ENCODE measurements at regions not wholly inside any gene's neighbourhood (a gene's known extent, or its start where the extent isn't known, plus 50 kb on each side); places are given as distances from the start of the nearest gene placed in this dataset.

DNA sequence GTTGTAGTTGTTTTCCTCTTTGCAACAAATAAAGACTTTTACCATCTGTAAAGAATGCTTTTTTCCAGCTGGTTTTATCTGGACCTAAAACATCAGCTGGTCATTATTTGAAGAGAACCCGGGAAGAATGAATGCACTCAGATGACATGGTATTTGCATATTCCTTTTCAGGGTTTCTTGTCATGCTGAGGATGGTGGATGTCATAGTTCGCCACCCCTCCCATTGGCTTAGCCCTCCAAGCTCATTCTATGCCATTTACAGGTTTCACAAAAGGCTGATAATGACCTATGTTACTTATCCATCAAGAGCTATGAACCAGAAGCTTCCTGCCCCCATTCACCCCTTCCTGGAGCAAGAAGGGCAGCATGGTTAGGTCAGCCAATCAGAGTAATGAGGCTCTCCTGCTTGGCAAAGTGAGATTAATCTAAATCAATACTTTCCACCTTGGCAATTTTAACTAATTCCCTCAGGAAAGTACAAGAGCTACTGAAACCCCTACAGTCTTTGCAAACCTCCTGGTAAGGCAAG is 440.5 kb upstream of the TLE4 start:
- TF ChIP-seq, protein P1, sequence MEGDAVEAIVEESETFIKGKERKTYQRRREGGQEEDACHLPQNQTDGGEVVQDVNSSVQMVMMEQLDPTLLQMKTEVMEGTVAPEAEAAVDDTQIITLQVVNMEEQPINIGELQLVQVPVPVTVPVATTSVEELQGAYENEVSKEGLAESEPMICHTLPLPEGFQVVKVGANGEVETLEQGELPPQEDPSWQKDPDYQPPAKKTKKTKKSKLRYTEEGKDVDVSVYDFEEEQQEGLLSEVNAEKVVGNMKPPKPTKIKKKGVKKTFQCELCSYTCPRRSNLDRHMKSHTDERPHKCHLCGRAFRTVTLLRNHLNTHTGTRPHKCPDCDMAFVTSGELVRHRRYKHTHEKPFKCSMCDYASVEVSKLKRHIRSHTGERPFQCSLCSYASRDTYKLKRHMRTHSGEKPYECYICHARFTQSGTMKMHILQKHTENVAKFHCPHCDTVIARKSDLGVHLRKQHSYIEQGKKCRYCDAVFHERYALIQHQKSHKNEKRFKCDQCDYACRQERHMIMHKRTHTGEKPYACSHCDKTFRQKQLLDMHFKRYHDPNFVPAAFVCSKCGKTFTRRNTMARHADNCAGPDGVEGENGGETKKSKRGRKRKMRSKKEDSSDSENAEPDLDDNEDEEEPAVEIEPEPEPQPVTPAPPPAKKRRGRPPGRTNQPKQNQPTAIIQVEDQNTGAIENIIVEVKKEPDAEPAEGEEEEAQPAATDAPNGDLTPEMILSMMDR (IDR thresholded peaks at IDR 0.05; ENCODE audit: insufficient read depth, low read length) = no peak
- no peak for DNase-seq (ENCODE audit: low read depth)
- no peak overlapping the region for H3K4me3 ChIP-seq (ENCODE audit: low read depth, low read length)

DNA sequence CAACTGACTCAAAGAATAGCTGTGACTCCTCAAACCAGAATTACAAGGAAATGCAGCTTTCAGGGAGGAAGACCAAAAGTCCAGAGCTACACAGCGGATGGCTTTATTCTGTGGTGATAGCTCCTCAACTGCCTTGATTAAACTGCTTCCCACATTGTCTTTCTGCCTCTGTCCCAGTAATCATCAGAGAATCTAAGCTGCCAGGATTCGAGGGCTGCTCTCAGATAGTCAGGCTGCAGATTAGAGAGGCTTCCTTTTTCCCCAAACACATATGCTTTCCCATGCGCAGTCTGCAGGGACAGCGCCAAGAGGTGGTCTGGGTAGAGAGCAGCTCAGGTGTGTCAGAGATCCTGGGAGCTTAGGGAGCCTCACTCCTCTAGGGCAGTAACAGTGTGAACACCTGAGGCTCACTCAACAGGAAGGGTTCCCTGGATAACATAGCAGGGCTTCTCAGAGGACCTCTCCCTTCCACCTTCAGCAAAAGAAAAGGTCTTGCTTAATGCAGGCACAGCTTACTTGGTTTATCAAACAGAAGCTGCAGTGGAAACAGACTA is 439.9 kb upstream of the TLE4 start:
- no peak overlapping the region for H3K4me3 ChIP-seq (ENCODE audit: low read depth, low read length)
- DNase-seq (ENCODE audit: low read depth) = no peak
- TF ChIP-seq, protein P1 (IDR thresholded peaks at IDR 0.05; ENCODE audit: insufficient read depth, low read length) = no peak

DNA sequence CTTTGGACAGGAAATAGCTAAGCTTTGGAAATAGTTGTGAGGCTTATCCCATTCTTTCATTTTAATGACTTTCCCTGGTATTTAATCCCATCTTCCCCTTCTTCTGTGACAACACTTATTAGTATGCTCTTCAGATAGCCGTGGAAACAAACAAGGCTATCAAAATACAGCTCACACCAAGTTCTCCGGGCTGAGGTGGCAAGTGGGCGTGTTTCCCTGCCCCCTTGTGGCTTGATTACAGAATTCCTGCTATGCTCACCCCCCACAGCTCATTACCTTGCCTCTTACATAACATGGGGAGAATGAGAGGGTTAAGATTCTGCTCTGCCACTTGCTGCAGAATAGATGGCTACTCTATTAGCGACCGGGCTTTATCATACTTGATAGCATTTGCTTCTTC is 437.1 kb upstream of the TLE4 start:
- H3K4me3 ChIP-seq (ENCODE audit: low read depth, low read length) = no peak overlapping the region
- TF ChIP-seq, protein P1 (IDR thresholded peaks at IDR 0.05; ENCODE audit: insufficient read depth, low read length) = no peak
- DNase-seq (ENCODE audit: low read depth) = no peak

- no peak for DNase-seq (ENCODE audit: low read depth)
- H3K4me3 ChIP-seq (ENCODE audit: low read depth, low read length) = no peak overlapping the region
- TF ChIP-seq, protein P1 (IDR thresholded peaks at IDR 0.05; ENCODE audit: insufficient read depth, low read length) = no peak
Measured at GRCh38 chr9:79135681-79136415, 435.9 kb upstream of the TLE4 start.

GRCh38 chr9:79140751-79141150 is 431.0 kb upstream of the TLE4 start:
- DNase-seq (ENCODE audit: low read depth) = no peak
- H3K4me3 ChIP-seq (ENCODE audit: low read depth, low read length) = no peak overlapping the region
- TF ChIP-seq, protein P1 (IDR thresholded peaks at IDR 0.05; ENCODE audit: insufficient read depth, low read length) = no peak

- TF ChIP-seq, protein P1 (IDR thresholded peaks at IDR 0.05; ENCODE audit: insufficient read depth, low read length) = no peak
- no peak for DNase-seq (ENCODE audit: low read depth)
- no peak overlapping the region for H3K4me3 ChIP-seq (ENCODE audit: low read depth, low read length)
Measured at GRCh38 chr9:79143211-79143610, 428.6 kb upstream of the TLE4 start.

Measured in fibroblast of the aortic adventitia (primary cell).